ENCODE measurements at regions not wholly inside any gene's neighbourhood (a gene's known extent, or its start where the extent isn't known, plus 50 kb on each side); places are given as distances from the start of the nearest gene placed in this dataset.

GRCh38 chr3:68123231-68123630, 468.8 kb upstream of the SUCLG2 start:
- TF ChIP-seq POLR2AphosphoS5 (IDR thresholded peaks at IDR 0.05) (no peak), CTCF (IDR thresholded peaks at IDR 0.05) (no peak), POLR2A (IDR thresholded peaks at IDR 0.05) (no peak), EP300 (IDR thresholded peaks at IDR 0.05) (no peak)

Data from sigmoid colon (tissue), 4 donors.